HG02642 (cell line): ENCODE measurements at regions not wholly inside any gene's neighbourhood (a gene's known extent, or its start where the extent isn't known, plus 50 kb on each side); places are given as distances from the start of the nearest gene placed in this dataset.

ENCODE experiments used
- ATAC-seq: cut with Tn5 transposase; IDR thresholded peaks from one replicate; pipeline ENCODE4 v1.9.1; 2021; ENCODE audit warnings: mild to moderate bottlenecking; ENCODE audit not compliant: unreplicated experiment, poor library complexity

DNA sequence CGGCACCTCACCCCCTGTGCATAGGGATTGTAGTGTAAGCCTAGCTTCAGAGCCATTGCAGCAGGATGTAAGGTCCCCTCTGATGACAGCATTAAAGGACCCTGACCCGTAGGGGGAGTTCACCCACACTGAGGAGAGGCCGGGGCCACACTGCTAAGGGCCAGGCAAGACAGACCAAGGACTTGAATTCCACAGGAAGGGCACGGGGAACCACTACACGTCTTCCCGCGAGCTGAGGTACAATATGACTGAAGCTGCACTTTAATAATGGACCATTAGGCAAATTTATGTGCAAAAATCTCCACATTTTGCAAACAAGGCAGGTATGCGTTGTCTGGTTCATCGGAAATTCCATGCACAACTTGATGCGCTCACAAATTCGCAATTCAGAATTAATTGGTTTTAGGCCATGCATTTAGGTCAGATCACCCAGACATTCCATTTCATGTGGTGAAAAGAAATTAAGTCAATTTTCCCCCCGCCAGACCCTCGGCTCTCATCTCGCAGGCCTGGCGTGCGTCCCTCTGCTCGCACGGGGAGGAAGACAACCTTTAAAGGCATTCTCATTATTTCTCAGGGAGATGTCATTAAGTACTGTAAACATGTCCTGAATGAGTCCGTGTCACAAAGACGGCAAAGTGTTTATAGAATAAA, 111.8 kb downstream of the FOXA2 start:
- ATAC-seq: no peak

DNA sequence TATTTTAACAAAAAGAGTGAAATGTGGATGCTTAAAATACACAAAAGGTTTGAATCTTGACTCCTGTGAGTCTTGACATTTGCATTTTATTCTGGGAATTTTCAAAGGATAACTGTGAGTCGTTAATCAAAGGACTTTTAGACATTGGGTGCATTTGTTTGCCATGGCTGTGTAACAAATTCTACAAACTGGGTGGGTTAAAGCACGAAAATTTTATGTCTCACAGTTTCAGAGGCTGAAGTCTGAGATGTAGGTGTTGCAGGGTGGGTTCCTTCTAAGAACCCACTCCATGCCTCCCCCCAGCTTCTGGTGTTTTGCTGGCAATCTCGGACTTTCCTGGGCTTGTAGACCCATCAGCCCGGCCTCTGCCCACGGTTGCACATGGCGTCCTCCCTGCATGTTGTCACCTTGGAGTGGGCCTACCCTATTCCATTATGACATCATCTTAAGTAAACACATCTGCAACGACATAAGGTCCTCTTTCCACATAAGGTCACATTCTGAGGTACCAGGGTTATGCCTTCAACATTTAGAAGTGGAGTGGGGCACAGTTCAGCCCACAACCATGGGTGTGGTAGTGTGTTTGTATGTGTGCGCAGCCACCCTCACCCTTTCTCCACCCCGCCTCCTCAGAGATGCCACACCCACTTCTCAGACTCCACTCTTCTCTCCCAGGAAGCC, 113.1 kb downstream of the FOXA2 start:
- ATAC-seq: no peak

DNA sequence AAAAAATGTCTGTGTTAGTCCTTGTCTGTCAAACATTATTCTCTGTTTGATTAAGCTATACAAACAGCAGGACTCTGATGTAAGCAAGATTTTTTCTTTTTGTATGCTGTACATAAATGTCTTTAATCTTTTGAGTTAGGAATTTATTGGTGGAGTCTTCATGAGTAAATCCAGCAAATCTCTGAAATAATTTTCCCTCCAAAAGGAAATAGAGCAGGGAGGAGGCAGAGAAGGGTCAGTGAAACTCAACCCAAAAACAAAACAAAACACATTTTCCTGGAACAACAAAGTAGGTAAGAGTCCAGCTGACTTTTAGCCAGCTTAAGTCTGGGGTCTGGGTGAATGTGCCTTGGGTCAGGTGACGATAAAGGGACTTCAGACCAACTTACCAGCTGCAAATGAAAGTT, 113.7 kb downstream of the FOXA2 start:
- ATAC-seq: no peak

DNA sequence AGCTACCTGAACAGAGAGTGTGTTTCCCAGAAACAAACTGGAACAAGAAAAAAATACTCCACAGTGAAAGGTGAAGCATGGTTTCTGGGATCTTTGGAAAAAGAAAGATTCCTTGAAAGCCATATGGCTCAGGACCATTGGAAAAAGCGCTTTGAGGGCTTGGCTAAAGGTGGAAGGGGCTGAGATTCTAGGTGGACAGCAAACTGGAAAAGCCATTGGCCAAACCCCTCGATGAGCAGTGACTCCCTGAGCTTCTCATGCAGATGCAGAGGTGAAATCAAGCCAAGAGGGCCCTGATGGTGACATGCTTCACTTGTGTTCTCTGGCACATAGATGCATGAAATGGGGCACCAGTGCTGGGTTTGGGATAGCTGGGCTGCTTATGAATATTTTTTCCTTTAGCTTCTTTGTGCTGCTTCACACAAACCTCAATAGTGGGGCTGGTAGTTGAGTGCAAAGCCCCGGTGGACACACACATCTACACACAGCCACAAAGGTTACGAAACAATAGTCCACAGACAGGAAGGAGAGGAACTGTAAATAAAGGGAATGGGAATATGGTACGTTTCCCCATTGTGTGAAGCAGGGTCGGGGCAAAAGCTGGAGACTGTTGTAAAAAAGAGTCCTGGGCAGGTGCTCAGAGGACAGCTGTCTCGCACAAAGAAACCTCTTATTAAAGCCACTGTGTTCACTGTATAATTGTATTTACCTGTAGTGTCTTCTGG, 117.8 kb downstream of the FOXA2 start:
- ATAC-seq: no peak

DNA sequence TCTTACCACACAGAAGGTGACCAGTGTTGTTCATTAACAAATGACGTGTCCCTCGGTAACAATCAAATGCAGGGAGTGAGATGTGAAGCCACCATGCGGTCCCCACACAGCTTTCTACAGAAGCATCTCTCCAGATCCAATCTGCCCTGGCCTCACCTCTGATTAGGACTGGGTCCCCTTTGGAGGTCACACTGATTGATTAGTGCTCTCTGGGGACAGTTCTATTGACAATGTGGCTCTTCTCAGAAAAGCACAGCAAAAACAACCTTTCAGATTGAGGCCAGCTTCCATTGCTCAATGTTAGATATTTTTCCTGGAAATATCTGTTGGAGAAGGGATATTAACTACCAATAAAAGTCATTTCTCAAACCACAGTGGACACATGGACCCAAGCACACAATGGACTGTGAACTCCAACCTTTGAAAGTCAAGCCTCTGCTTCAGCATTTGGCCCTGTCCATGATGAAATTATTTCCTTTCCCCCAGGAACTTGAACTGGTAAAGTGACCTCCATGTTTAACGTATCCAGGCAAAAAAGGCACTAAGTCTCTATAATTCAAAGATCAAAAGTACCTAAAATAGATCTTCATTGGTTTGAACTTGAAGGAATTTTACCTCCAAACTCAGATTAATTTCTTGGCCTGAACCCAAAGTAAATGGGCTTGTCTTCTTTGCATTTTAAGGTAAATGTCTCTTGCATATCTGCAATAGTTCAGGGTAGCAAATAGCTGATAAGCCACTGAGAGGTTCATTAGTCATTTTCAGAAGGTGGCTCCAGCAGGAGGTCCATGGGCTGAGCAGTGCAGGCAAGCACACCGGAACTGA, 118.5 kb downstream of the FOXA2 start:
- no peak for ATAC-seq

DNA sequence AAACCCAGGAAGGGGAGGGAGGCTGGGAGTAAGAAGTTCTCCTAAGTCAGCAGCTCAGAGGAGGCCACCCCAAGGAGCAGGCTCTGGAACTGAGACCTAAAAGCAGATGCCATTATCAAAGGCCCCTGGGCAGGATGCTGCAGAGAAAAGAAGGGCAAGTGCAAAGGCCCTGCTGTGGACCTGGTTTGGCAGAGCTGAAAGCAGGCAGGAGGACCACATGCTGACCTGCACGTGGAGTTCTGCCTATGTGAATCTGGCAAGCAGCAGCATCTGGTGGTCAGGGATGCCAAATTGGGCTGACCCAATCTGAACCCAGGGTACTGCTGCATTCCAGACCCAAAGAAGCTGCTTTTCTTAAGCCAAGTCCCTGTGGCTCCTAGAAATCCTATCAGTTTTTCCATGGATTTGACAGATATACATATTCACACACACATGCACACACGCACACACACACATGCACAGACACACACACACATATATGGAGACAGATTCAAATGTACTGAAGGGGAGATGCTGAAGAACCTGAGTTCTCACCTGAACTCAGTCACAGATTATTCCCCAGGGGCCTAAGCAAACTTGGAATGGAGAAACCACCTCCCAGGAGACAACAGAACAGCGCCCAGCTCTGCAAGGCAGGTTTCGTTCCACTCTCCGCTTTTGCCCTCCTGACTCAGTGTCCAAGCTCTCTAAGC, 119.9 kb downstream of the FOXA2 start:
- ATAC-seq: no peak

DNA sequence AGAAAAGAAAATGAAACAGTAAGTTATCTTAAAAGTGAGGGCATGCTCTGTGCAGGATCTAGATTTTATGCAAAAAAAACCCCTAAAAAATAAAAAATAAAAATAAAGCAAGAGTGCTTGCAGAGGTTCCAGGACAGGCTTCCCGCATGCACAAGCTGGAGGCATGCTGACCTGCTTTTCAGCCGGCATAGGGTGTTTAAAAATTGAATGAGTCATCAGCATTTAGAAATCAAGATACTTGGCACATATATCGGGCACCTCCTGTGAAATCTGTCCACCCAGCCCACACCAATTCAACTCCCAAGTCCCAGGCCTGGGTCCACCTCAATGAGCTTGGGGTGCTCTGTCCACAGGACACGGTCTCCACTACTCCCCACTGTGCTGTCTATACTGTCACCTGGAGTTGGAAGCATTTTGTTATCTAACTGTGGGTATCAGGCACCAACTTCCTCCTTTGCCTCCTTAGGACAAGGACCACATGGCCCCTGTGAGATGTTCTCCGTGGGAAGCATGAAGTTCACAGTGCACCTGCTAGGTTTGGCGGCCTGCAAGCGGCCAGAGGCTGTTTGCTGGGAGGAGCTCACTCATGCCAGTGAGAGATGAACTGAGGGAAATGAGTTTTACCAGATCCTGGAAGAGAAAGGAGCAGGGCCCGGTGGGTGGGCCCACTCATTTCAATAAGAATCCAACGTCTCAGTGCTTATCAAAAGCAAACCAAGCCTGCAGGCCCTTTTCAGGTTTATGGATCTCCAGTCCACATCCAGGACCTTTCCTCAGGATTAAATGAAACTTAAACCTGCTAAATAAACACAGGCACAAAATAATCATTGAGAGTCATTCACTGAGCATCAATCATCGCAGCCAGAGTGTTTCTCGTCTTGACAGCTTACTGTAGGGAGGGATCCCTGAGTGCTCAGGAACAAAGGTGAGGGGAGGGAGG, 121.1 kb downstream of the FOXA2 start:
- no peak for ATAC-seq

DNA sequence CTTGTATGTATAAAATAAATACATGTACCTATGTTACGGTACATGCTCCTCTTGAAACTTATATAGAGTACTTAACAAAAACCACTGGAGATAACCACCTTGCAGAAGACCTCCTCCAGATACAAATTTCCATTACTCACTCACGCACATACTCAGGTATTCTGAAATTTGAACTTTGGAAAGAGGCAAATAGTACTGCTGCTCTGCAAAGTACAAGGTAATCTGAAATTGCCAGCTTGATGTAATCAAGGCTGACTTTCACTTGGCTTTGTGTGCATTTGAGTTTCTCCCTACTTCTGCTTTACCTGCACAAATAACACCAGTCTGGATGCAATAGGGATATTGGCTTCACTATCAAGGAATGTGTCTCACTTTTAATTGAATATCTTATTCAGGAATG, 123.6 kb downstream of the FOXA2 start:
- ATAC-seq: no peak

DNA sequence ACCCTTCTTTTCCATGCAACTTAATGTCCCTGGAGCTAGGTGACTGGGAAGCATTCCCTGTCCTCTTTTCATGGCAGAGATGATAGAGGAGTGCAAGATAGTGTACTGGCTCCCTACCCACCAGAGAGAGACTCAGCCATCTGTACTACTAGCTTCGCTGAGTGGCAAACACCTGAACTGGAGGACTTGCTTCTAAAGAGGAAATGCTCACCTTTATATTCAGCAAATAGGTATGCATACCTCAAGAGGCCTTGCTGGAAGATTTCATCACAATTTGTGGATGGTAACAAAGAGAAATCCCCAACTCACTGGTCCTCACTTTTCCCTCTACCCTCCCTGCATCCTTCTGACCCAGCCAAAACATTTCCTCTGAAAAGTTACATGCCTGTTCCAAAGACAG, 124.1 kb downstream of the FOXA2 start:
- no peak for ATAC-seq

DNA sequence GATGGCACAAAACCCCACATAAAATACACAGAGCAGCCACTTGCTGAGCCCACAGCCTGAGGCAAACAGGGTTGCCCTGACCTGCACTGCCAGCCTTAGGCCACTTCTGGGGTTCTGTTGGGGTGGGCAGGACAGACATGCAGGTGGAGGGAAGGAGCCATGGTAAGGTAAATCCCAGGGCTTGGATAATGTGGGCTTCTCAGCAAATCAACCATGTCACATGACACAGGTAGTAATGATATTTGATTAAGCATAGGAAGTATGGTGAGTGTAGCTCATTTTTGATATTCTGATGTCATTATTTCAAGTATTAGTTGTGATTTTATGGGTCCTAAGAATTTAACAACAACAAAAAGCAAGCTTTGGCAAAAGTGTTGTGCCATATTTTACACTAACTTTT, 124.6 kb downstream of the FOXA2 start:
- ATAC-seq: no peak

DNA sequence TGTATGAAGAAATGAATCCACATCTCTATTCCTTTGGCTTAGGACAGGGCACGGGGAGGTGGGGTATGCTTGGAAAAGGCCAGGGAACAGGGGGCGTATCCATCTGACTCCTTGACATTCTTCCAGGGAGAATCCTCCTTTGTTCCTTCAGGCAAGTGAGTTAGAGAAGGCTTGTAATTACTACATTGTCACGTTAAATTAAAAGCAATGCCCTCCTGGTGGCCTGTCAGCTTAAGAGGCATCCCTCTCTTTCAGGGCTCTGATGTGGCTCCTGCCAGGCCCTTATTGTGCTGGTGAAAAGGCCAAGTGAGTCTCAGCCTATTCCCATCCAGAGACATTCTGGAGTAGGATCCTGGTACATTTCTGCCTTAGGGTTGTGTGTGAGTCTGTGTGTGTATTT, 128.3 kb downstream of the FOXA2 start:
- no peak for ATAC-seq

DNA sequence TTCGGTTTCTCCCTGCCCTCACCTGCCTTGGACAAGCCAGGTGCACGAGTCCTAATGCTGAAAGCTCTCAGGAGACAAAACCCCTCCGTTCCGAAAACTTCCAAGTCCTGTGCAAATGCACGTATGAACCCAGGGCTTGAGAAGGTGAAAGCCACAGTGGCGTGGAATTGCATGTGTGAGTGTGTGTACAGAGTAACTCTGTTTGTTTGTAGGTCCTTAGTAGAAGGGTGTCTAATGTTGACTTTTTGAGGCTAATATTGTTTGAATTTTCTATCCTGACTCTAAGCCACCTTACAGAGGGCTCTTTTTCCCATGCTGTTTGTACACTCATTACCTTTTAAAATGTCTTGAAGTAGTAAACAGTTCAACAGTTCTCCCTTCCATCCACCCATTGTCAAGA, 129.1 kb downstream of the FOXA2 start:
- ATAC-seq: no peak

DNA sequence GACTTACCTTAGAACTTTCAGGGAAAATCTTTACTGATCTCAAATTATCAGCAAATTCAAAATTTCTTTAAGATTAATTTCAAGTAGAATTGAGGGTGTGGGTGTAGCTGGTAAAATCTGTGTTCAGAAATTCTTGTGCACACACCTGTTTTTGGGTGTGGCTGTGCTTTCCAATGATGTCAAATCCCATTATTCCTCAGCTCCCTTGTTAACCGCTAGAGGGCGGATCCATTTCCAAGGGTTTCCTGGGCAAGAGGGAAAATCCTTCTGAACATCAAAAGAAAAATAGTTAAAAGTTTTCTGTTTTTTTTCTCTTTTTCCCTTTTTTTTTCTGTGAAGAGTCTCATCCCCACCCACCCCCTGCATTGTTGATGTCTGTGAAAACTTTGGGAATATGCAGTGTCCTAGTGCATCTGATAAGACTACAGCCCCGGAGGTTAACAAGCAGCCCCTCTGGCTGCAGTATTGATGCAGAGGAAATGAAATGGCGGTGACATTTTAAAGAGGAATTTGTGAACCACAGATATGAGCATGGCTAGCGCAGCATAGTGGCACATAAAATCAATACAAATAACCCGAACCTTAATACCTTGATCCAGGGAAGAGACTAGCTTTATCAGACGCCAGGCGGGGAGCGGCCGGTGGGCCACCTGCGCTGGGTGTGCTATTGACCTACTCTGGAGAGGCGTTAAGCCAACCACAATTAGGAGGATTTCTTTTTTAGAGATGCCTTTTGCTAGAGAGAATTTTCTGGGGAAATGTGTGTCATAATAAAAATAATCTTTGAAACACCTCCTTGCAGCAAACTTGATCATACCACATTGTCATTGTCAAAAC, 130.9 kb downstream of the FOXA2 start:
- no peak for ATAC-seq

DNA sequence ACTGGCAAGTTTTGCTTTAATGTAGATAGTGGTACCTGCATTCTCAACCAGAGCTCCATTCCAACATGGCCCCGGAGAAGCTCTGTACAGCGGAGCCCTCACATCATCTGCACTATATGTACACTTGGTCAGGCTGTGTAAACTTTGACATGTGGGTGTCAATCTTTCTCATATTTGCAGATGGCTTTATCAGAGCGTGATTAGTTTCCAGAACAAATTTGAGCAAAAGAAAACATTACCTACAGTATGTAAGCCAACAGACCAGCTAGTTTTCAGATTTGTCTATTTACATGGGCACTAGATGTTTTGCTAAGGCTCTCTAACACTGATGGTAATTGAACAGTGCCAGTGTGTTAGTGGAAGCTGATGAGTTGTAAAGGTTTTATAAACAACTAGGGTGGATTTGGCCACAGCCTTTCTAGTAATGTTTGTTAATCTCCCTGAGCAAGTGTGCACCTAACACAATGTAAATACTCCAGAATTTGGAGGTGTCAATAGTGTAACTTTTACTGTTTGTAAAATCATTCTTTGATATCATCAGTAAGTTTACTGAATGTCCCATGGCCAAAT, 131.8 kb downstream of the FOXA2 start:
- no peak for ATAC-seq

DNA sequence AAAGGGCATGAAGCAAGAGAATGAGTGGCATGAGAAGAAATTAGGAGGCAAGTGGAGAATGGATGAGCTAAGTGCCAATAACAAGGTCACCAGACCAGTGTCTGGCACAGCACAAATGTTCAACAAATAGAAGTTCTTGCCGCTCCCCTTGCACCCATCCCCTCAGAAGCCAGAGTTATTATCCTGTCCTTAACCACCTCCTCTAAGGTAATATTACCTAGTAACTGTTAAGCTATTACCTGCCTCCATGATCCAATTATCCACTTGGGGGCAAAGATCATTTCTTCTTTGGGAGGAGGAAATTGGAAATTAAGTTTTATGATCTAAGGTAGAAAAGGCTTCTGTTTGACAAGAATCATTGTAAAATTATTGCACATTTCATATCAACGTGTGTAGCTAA, 133.8 kb downstream of the FOXA2 start:
- no peak for ATAC-seq

DNA sequence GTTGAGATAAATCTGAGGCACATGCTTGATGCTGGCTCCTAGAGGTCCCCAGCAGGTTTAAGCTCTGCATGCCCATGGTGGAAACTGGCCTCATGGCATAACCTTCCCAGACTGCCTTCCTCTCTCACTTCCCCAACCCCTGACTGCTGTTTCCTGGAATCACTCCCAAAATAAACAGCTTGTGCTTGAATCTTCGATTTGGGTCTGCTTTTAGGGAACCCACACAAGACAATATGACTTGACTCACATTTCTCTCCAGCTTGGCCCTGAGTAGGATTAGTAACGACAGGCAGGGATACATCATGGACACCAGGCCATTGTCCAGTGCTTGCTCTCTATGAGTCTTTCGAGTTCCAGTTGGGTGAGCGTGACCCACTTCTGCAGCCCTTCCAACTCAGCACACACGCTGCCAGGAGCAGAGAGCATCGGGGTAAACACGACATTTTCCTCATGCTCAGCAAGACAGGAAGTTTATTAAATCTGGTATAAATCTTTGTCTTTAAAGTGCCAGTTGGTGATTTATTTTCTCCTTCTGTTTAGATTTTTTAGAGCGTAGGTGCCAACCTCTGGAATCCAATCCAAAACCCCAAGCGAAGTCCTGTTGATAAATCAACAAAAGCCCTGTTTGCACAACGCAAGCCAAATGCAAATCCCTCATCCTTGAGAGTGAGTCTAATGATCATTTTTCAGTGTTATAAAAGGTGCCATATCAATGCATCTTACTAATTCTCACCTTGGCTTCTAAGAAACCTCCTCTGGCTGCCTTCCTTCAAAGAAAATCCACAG, 135.0 kb downstream of the FOXA2 start:
- no peak for ATAC-seq

DNA sequence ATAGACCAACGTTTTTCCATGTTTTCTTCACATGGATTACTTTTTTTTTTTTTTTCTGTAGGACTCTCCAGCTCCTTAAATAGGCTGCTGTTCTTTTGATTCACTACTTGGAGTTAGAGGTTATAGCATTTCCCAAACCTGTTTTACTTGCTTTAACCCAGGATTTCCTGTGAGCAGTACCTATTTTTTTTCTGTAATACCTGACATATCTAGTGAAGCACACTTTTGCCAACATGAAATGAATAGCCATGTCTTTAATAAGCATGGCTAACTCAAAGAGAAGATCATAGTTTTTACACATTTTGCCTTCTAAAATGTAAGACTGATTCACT, 137.0 kb downstream of the FOXA2 start:
- no peak for ATAC-seq
